Stimulated activated CD4-positive, alpha-beta T cell treated with anti-CD3 and anti-CD28 coated beads, Interleukin-1b, Interleukin-23, amount 100 ng/mL, for 1 hour (primary cell): ENCODE measurements at regions not wholly inside any gene's neighbourhood (a gene's known extent, or its start where the extent isn't known, plus 50 kb on each side); places are given as distances from the start of the nearest gene placed in this dataset.

Experiments
- DNase-seq, 2 donors: peaks; one replicate each; pipeline ENCODE4 v3.0.0-alpha.2; 2020; ENCODE audit warnings: low read depth in 2 of 2

DNA sequence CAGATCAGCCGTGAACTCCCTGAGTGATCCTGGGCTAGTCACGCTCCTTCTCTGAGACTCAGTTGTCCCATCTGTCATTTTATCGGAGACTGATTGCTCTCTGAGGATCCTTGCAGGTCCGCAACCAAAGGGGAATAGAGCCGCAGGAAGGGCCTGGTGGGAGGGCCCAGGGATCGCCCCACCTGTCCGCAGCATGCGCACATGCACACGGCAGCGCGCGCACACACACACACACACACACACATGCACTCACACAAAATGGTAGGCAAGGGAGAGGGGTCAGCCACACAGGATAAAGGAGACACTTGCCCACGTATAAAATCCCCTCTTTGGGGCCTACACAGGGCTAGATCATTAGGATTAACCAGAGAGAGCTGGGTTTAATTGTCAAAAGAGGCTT lies 95.6 kb upstream of the FOXP4 start:
- no peak for DNase-seq

DNA sequence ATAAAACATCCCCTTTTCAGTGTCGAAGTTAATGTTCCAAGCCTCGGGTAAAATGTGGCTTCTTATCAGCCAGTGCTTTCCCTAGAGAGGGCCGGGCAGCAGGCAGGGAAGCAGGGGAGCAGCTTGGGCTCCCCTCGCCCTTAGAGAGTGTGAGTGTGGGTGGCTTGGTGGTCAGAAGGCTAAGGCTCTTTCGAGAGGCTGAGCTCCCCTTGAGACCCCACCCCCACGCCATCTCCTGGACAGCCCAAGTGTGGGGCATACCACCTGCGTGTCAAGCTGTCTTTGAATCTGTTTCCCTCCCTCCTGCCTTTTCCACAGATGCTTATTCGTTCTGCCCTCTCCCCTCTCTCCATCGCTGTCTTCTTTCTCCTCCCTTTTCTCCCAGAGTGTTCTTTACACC lies 95.1 kb upstream of the FOXP4 start:
- no peak for DNase-seq

DNA sequence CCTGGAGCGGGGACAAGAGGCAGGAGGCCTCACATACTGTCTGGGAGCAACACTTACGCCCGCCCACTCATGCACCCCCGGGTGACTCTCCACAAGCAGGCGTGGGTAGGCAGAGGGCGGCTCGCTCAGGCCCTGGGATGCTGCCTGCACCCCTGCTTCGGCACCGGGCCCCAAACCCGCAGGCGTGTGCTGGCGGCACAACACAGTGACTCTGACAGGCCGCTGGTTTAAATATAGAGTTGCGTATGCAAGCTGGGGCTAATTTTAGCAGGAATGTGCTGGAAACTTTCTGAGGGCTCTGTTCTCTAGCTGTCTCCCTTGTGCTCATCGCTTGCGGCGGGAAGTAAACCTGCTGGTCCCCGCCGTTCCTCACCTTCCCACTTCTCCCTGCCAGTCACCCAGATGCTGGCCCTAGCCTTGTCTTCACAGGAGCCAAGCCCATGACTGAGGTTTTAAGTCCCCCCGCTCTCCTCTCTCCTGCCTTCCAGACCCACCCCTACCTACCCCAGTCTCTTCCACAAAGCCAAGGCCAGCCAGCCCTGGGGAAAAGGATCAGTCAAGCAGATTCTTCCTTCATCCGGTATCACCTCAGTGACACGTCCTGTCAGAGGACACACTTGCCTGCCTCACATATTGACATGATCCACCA lies 94.5 kb upstream of the FOXP4 start:
- no peak for DNase-seq

DNA sequence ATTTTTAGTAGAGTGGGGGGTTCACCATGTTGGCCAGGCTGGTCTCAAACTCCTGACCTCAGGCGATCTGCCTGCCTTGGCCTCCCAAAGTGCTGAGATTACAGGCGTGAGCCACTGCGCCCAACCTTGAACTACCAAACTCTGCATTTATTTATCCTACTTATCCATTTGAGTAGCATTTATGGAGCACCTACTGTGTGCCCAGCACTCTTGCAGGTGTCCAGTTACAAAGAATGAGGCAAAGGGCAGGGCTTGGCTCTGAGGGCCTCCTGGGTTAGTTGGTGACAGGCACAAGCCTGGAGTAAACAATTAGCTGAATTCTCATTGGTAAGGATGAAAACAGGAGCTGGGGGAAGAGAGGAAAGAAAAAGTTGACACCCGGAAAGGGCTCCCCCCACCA lies 93.4 kb upstream of the FOXP4 start:
- DNase-seq, result no peak

DNA sequence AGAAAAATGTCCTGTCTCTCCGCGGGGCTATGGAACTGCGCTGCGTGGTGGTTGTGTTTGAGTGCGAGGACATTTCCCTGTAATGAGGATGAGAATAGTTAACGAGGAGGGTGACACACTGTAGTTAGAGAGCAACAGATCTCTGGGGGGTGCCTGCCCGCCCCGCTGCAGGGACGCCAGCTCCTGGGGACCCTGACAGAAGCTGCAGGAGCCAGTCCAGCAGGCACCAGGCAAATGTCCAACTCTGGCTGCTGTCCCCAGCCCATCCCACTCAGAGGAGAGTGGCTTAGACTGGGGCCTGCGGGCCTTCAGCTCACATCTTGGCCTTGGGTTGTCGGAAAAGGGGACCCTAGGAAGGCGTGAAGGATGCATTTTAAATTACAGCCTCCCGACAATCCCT lies 92.9 kb upstream of the FOXP4 start:
- no peak for DNase-seq

DNA sequence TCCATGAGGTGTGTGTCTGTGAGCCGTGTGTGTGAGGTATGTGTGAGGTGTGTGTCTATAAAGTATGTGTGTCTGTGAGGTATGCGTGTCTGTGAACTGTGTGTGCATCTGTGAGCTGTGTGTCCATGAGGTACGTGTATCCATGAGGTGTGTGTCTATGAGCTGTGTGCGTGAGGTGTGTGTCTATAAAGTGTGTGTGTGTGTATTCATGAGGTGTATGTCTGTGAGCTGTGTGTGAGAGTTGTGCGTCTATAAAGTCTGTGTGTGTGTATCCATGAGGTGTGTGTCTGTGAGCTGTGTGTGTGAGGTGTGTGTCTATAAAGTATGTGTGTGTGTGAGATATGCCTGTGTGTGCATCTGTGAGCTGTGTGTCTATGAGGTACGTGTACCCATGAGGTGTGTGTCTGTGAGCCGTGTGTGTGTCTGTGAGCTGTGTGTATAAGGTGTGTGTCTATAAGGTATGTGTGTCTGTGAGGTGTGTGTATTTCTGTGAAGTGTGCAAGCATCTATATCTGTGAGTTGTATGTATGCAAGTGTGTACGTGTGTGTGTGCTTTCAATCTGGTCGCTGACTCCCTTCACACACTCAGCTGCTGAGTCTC lies 91.9 kb upstream of the FOXP4 start:
- DNase-seq, result no peak

DNA sequence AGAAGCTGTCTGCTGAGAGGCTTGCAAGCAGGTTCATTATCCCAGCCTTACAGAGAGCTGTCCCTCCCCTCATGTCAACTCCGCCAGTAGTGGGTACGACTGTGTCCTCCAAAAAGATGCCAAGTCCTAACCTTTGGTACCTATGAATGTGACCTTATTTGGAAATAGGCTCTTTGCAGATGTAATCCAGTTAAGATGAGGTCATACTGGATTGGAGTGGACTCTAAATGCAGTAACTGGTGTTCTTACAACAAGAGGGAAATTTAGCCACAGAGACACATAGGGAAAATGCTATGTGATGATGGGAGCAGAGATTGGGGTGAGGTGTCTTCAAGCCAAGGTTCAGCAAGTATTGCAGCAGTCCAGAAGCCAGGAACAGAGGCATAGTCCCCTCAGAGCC lies 90.8 kb upstream of the FOXP4 start:
- DNase-seq, result no peak

DNA sequence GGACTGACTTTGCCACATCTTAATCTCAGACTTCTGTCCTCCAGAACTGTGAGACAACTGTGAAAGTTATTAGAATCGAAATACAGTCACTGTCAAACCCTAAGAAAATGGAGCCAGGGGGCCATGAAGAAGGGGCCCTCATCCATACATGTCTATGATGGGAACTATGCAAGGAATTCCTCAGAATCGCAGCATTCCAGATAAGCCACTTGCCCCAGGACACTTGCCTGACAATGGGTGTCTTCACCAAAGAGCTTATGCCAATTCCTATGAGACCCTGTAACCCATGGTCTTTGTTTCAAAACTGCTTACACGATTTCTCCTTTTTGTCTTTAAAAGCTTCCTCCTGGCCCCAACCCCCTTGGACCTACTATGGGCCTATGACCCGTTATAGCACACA lies 90.4 kb upstream of the FOXP4 start:
- no peak for DNase-seq

DNA sequence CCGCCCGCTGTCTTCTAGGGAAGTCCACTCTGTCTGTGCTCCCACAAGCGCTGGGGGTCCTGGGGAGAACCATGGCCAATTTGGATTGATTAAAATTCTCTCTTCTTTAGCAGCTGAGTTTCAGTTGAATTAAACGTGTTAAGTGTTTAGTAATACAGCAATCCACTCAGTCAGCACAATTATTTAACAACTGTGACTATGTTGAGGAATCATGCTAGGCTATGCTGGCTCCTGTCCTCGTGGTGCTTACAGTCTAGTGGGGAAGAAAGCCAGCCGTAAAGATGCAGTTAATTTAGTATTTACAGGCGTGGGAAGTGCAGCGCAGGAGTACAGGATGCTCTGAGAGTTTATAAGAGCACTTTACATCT lies 88.9 kb upstream of the FOXP4 start:
- DNase-seq, result no peak

DNA sequence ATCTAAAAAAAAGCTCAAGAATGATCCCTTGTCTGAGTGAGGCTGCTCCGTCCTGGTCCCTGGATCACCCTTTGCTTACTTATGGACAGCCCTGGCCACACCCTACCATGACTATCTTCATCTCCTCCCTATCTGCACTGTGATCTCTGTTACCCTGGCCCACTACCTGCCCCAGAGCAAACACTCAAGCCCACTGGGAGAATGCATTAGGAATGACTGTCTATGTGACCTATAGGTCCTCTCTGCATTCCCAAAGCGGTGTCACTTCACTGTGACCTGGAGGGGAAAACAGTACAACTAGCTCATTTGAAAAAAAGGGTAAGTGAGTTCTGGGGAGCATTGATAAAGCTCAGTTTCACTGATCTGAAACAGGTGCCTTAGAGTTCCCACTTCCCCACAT lies 86.4 kb upstream of the FOXP4 start:
- DNase-seq, result no peak

DNA sequence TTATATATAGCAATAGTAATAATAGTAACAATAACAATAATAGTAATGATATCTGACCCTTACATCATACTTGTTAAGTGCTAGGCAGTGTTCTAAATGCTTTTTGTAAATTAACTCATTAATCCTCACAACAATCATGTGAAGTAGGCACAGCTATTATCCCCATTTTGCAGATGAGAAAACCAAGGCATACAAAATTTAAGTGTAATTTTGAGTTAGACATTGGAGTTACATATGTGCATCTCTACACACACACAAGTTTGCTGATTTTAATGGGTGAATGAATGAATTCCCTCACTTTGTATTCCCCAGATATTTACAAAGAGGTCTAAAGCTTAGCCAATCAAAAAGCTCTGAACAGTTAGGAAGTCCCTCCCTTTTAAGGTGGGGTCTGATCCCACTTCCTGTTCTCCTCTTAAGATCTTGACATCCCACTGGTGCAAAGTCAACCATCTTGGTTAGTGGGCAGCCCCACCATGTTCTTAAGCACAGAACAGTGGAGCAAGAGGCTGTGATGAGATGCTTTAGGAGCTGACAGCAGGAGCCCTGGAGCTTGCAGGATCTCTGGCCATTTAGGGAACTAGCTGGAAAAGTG lies 85.3 kb upstream of the FOXP4 start:
- DNase-seq, result no peak

DNA sequence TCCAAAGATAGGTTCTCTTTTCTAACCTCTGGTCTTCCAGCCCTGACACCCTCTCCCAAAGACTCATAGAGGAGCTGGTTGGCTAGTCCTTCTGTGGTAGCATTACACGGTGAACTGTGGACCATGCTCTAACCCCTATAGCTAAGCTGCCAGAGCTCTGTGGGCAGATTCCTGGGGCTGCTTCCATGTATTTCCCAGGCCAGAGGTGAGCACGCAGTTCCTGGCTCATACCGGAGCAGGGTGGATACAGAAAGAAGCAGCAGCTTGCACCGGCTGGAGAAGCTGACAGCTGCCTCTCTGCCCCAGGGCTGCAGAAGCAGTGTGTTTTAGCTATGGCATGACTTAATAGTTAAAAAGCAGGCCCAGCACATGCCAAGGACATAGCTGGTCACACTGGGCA lies 84.1 kb upstream of the FOXP4 start:
- no peak for DNase-seq

DNA sequence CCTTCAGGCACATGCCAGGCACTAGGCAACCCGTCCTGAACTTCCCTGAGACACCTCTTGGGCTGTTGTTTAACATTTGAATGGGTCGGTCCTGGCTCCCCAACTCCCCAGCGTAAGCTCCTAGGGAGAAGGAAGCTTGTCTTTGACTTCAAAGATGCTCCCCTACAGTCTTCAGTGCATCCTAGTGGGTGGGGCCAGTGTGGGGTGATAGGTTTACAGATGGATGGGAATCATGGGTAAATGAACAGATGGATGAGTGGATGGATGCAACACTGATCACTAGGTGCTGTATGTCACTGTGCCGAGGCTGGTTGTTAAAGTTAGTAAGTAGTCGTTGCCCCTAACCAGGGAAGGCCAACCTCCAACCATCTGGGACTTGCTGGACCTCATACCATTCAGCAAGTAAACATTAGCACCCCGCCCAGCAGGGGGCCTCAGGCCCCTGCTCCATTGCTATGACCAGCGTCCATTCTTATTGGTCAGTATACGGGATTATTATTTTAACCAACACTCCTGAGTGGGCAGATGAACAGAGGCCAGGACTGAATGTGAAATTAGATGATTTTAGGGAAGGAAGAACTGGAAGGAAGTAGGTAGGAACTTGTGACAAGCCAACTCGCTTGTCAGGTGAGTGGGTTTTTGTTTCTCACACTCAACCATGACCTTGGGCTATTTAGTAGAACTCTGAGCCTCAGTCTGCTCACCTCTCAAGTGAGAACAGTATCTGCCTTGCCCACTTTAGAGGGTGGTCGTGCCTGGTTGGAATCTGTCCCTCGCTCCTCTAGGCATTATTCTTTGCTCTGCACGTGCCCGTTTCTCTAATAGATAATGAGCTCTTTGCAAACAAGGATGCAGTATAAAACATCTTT lies 82.9 kb upstream of the FOXP4 start:
- no peak for DNase-seq

DNA sequence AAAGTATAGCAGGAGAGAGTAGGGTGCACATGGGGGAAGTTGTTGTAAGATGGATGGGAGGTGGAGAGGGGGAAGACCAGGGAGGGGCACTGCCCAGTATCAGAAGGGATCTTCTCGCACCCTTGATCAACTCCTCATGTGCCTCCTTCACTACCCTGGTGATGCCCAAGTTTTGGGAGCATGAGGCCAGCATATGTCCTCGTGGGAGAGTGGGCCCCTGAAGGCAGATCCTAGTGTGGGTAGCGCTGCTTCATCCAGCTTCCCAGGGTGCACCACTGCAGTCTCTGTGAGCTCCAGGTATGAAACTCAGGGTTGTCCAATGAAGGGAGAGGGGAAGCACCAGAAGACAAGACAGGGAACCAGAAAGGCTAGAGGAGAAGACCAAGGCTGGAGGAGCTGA lies 82.2 kb upstream of the FOXP4 start:
- no peak for DNase-seq

DNA sequence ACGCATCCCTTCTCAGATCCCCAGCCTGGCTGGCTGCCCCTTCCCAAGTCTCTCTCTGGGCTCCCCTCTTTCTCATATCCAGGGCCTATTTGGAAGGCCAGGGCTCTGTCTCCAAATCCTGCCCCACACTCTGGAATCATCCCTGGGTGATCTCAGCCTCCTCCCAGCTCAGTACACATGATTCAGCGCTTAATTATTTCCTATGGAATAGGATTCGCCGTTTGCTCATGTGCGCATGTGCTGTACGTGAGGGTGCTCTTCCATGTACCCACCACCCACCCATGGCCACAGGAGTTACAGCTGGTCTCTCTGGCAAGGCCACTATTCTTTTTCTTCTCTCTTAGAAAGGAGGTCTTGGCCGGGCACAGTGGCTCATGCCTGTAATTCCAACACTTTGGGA lies 81.7 kb upstream of the FOXP4 start:
- DNase-seq, result no peak

DNA sequence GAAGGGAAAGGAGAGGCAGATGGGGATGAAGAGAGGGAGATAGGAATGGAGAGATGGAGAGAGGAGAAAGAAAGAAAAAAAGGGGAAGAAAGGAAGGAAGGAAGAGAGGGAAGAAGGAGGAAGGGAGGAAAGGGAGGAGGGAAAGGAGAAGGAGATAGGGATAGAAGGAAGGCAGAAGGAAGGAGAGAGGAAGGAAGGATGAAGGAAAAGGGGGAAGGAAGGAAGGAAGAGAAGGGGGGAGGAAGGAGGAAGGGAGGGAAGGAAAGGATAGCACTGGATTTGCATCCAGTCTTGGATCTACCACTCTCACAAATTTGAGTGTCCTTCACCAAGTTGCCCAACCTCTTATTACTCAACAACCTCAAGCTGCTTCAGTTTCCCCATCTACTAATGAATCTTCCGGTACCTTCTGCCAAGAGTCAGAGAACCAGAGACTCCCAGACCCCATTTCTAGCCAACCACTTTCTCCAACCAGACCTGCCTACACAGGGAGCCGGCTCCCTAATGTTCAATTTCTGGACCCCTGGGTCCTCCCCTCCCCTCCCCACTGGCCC lies 79.7 kb upstream of the FOXP4 start:
- DNase-seq, result no peak

DNA sequence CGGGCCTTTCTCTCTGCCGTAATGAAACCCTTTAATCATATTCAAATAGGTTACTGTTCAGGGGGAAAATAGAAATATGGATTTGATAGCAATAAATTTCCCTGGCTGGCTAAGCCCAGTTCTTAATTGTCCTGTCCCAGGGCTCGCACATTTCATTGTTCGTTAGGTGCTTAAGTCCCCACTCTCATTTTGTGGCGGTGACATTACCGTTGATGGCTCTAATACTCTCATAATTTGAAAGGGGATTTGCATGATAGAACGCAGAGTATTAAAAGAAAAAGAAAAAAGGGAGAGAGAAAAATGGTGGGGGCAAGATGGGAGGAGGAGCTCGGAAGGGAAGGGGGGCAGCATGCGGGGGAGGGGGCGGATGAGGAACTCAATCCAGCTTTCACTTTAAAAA lies 79.1 kb upstream of the FOXP4 start:
- no peak for DNase-seq

DNA sequence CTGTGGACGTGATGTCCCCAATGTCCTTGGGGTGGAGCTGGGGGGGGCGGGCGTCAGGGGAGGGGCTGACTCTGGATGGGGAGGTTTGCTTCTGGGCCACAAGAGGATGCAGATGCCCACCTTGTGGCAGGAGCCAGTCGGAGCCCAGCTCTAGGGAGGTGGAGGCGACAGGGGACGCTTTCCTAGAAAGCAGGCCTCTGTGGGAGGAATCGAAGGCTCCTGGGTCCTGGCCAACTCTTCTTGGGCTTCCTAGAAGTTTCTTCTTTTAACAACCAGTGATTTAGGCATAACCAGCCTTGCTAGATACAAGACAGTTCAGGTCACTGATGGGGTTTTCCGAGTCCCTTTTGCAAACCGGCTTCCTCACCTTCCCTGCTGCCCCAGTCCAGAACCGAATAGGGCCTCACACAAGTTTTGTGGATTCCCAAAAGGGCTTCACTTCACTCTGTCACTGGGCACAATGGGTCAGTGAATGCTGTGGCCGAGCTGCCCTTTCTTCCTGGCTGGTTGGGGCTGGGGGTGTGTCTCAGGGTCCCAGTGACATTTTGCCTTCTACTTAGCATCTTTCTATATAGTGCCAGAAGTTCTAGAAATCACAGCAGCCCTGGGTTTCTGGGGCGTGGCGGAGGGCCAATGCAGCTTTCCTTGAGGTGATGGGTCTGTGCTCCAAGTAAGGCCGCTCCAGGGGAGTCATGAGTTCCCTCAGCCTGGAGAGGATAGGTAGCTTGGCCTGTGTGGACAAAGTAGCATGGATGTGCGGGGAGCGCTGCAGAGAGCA lies 78.4 kb upstream of the FOXP4 start:
- no peak for DNase-seq

DNA sequence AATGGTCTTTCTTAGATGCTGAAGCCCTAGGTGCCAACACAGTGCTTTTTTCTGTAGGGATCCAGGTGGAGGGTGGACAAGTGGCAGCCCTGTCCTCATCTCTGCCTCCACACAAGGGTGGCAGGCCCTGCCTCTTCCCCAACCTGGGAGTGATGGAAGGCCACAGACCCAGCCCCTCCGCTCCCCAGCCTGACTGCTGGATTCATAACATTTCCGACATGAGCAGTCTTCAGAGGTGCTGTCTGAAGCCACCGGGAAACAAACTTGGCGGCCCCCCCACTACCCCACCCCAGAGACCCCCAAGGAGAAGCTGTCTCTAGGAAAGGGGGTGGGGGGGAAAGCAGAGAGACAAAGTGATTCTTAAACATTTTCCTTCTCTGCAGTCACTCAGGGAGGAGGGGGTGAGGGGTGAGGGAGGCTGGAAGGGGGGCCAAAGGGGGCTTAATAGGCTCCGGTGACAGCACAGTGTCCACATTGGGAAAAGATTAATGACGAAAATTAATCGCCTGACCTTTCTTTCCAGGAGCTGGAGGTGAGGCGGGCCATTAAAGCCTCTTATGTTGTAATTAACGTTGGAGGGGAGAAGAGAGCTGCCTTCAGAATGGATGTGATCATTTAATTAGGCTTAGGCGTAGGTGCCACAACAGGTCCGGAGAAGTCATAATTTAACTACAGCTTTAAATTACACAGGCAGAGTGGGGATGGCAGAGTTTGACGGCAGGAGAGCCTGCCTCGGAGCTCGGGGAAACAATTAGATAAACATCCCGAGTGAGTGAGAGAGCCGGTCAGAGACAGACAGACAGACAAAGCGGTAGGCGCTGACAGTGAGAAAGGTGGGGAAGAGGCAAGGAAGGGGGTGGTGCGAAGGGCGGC lies 76.8 kb upstream of the FOXP4 start:
- DNase-seq, result no peak

DNA sequence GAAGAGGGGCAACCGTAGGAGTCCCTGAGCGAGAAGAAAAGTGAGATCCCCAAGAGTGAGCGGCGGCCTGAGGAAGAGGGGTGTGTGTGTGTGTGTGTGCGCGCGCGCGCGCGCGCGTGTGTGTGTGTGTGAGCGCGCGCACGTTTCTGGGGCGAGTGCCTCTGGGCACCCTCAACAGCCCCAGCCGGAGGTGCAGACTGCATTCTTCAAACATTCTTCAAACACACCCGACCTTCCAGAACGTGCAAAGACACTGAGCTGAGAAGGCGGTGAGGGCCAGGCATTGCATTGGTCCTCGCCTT lies 76.2 kb upstream of the FOXP4 start:
- no peak for DNase-seq
